ENCODE measurements at regions not wholly inside any gene's neighbourhood (a gene's known extent, or its start where the extent isn't known, plus 50 kb on each side); places are given as distances from the start of the nearest gene placed in this dataset.
"Not testable (repeated sequence)": the region's sequence is repeated elsewhere in the genome, so short reads cannot be mapped to it uniquely, and the experiment has no call there.

GRCh38 chr6:84309336-84309735 lies 81.9 kb upstream of the CEP162 start:
- DNase-seq (ENCODE audit: low read depth), result no peak
- ChIA-PET CTCF (interaction anchor here (1.1 kb wide), 1 partner anchor 29 kb away, joined by 3 read pairs; no protein-coding TSS in a partner anchor), POLR2A (no interaction called here)
- no peaks in the 10 kb centered on the region for H3K36me3 ChIP-seq (ENCODE audit: control insufficient read depth, insufficient read depth, low read length)
- H3K27me3 ChIP-seq (ENCODE audit: control insufficient read depth, insufficient read depth, low read length), result no peaks in the 10 kb centered on the region
- no peak overlapping the region for H3K4me3 ChIP-seq (ENCODE audit: low read depth, low read length)
- no peak for TF ChIP-seq CTCF (IDR thresholded peaks at IDR 0.05; ENCODE audit: insufficient read depth, low read depth, low read length)

GRCh38 chr6:84304881-84305280 lies 77.4 kb upstream of the CEP162 start:
- POLR2A ChIA-PET, result no interaction called here

GRCh38 chr6:84291033-84291432 lies 63.6 kb upstream of the CEP162 start:
- POLR2A ChIA-PET; CTCF ChIA-PET; DNase-seq (ENCODE audit: low read depth): not testable (repeated sequence)

More at GRCh38 chr6:84304881-84305280, 77.4 kb upstream of the CEP162 start:
- no peak for TF ChIP-seq CTCF (IDR thresholded peaks at IDR 0.05; ENCODE audit: insufficient read depth, low read depth, low read length)
- Histone ChIP-seq H3K27me3 (ENCODE audit: control insufficient read depth, insufficient read depth, low read length) (no peaks in the 10 kb centered on the region), H3K4me3 (ENCODE audit: low read depth, low read length) (no peak overlapping the region), H3K36me3 (ENCODE audit: control insufficient read depth, insufficient read depth, low read length) (no peaks in the 10 kb centered on the region)
- no peak for DNase-seq (ENCODE audit: low read depth)
- CTCF ChIA-PET, result no interaction called here

DNA sequence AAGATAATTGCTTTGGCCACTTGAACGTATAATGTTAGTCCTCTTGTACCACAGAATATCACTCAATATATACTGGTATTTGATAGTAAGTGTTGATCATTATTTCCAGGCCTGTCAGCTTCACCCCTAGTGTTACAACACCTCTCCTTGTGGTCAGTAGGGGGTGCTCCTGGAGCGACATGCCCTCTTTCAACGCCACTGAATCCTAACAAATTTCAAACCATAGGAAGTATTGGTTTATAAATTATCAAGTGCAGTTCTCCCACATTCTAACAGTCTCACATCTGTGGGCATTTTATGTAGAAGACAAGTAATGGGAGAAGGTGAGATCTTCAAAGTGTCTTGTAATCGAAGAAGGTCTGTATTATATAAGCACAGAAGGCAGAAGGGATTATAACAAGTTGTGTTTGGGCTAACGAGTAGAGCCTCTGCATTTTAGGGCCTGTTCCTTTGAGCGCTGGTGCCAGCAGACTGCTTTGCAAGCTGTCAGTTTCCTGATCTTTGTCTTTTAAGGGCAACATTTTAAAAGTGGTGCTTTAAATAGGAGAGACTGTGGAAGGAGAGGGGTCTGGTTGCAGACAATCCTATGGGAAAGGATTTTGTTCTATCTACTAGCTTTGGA lies 57.1 kb upstream of the CEP162 start:
- CTCF ChIA-PET, result interaction anchor here (0.7 kb wide), 1 partner anchor 19 kb away, joined by 3 read pairs; no protein-coding TSS in a partner anchor
- Histone ChIP-seq H3K27me3 (ENCODE audit: control insufficient read depth, insufficient read depth, low read length) (no peaks in the 10 kb centered on the region), H3K36me3 (ENCODE audit: control insufficient read depth, insufficient read depth, low read length) (no peaks in the 10 kb centered on the region), H3K4me3 (ENCODE audit: low read depth, low read length) (no peak overlapping the region)
- peak; percentile 38 for TF ChIP-seq CTCF (IDR thresholded peaks at IDR 0.05; ENCODE audit: insufficient read depth, low read depth, low read length)
- POLR2A ChIA-PET, result no interaction called here
- DNase-seq (ENCODE audit: low read depth), result no peak

More at GRCh38 chr6:84291033-84291432, 63.6 kb upstream of the CEP162 start:
- H3K4me3 ChIP-seq (ENCODE audit: low read depth, low read length); H3K27me3 ChIP-seq (ENCODE audit: control insufficient read depth, insufficient read depth, low read length); H3K36me3 ChIP-seq (ENCODE audit: control insufficient read depth, insufficient read depth, low read length): not testable (repeated sequence)

GRCh38 chr6:84282550-84282949 lies 55.1 kb upstream of the CEP162 start:
- DNase-seq (ENCODE audit: low read depth), result no peak
- no peaks in the 10 kb centered on the region for H3K36me3 ChIP-seq (ENCODE audit: control insufficient read depth, insufficient read depth, low read length)
- H3K4me3 ChIP-seq (ENCODE audit: low read depth, low read length), result no peak overlapping the region
- no peaks in the 10 kb centered on the region for H3K27me3 ChIP-seq (ENCODE audit: control insufficient read depth, insufficient read depth, low read length)
- no peak for TF ChIP-seq CTCF (IDR thresholded peaks at IDR 0.05; ENCODE audit: insufficient read depth, low read depth, low read length)
- POLR2A ChIA-PET, result no interaction called here
- CTCF ChIA-PET, result interaction anchor here (0.7 kb wide), 1 partner anchor 123 kb away, joined by 3 read pairs; no protein-coding TSS in a partner anchor

- ChIA-PET CTCF (interaction anchor here (0.8 kb wide), 1 partner anchor 28 kb away, joined by 3 read pairs; no protein-coding TSS in a partner anchor), POLR2A (no interaction called here)
- Histone ChIP-seq H3K27me3 (ENCODE audit: control insufficient read depth, insufficient read depth, low read length) (no peaks in the 10 kb centered on the region), H3K4me3 (ENCODE audit: low read depth, low read length) (no peak overlapping the region), H3K36me3 (ENCODE audit: control insufficient read depth, insufficient read depth, low read length) (no peaks in the 10 kb centered on the region)
- TF ChIP-seq CTCF (IDR thresholded peaks at IDR 0.05; ENCODE audit: insufficient read depth, low read depth, low read length), result no peak
- no peak for DNase-seq (ENCODE audit: low read depth)
Observed at GRCh38 chr6:84280639-84281038, 53.2 kb upstream of the CEP162 start.

Data from BJ (cell line).